Gastrocnemius medialis (tissue), 4 donors: ENCODE measurements at regions not wholly inside any gene's neighbourhood (a gene's known extent, or its start where the extent isn't known, plus 50 kb on each side); places are given as distances from the start of the nearest gene placed in this dataset.

Experiments
- POLR2A ChIP-seq, 2 donors: fragments of 450-650 bp; IDR thresholded peaks; one replicate each; pipeline ENCODE4 v1.6.1; 2017; ENCODE audit warnings: antibody characterized with exemption in 2 of 2, mild to moderate bottlenecking in 2 of 2, moderate library complexity in 2 of 2
- TF ChIP-seq, protein P1 (sequence below), 5 experiments: fragments of 450-650 bp in 3 of 5; fragments of 200-600 bp in 2 of 5; sonication (generic) in 2 of 5; IDR thresholded peaks in 4 of 5; conservative IDR thresholded peaks in 1 of 5; 1 replicate in 4 of 5; 2 replicates in 1 of 5; pipeline ENCODE4 v1.5.1; 2016 to 2019; ENCODE audit warnings: antibody characterized with exemption in 5 of 5, mild to moderate bottlenecking in 3 of 5, moderate library complexity in 3 of 5

DNA sequence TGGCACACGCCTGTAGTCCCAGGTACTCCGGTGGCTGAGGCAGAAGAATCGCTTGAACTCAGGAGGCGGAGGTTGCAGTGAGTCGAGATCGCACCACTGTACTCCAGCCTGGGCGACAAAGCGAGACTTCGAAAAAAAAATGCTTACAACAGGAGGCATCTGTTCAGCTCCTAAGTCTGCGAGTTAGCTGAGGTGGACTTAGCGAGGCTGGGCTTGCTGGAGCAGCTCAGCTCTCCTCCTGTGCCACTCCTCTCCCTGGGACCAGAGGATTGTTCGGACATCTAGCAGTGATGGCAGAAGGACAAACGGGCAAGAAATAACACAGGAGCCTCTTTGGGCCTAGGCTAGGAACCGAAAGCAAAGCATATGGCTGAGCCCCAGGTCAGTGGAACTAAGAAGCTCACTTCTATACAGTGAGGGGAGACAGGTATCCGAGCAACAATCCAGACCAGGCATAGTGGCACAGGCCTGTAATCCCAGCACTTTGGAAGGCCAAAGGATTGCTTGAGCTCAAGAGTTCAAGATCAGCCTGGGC lies 260.1 kb downstream of the GLI2 start:
- TF ChIP-seq, protein P1, sequence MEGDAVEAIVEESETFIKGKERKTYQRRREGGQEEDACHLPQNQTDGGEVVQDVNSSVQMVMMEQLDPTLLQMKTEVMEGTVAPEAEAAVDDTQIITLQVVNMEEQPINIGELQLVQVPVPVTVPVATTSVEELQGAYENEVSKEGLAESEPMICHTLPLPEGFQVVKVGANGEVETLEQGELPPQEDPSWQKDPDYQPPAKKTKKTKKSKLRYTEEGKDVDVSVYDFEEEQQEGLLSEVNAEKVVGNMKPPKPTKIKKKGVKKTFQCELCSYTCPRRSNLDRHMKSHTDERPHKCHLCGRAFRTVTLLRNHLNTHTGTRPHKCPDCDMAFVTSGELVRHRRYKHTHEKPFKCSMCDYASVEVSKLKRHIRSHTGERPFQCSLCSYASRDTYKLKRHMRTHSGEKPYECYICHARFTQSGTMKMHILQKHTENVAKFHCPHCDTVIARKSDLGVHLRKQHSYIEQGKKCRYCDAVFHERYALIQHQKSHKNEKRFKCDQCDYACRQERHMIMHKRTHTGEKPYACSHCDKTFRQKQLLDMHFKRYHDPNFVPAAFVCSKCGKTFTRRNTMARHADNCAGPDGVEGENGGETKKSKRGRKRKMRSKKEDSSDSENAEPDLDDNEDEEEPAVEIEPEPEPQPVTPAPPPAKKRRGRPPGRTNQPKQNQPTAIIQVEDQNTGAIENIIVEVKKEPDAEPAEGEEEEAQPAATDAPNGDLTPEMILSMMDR (IDR thresholded peaks at IDR 0.05 in 4 of 5, conservative IDR thresholded peaks at IDR 0.05 in 1 of 5), result no peak
- no peak for TF ChIP-seq POLR2A (IDR thresholded peaks at IDR 0.05)
